OCI-LY7 (cell line): ENCODE measurements at regions not wholly inside any gene's neighbourhood (a gene's known extent, or its start where the extent isn't known, plus 50 kb on each side); places are given as distances from the start of the nearest gene placed in this dataset.

Experiments used
- BruUV-seq: library from RNA; stranded (reverse); fragments of 400-500 nt; replicated peaks from 2 replicates; lab custom pipeline; 2021; lab: Mats Ljungman, UMichigan
- CTCF ChIA-PET: fragments of 300-600 bp; sonication (Branson Sonifier 250); formaldehyde crosslinking; loops from one replicate; lab custom pipeline; 2022; ENCODE audit warnings: antibody characterized with exemption; ENCODE audit not compliant: unreplicated experiment; lab: Charles Lee
- POLR2A ChIA-PET: fragments of 300-600 bp; sonication (Branson Sonifier 250); formaldehyde crosslinking; loops from one replicate; lab custom pipeline; 2022; ENCODE audit warnings: antibody characterized with exemption; lab: Charles Lee
- DNase-seq: peaks from one replicate; pipeline ENCODE4 v3.0.0-alpha.2; 2015; ENCODE audit warnings: low spot score
- H2AFZ ChIP-seq: fragments of 200-600 bp; sonication (generic), shearing (Covaris generic); 2 replicates; pipeline ENCODE4 v1.6.1; 2014; ENCODE audit warnings: mild to moderate bottlenecking, antibody characterized with exemption, low read length, moderate library complexity
- H3K27ac ChIP-seq: fragments of 200-600 bp; sonication (generic); 2 replicates; pipeline ENCODE4 v1.5.1; 2014; ENCODE audit warnings: mixed run types, low read depth, mild to moderate bottlenecking, moderate library complexity, low read length, inconsistent platforms; ENCODE audit not compliant: poor library complexity, severe bottlenecking
- H3K36me3 ChIP-seq: fragments of 200-600 bp; sonication (generic); 2 replicates; pipeline ENCODE4 v1.6.1; 2014; ENCODE audit warnings: mild to moderate bottlenecking, antibody characterized with exemption, low read length, moderate library complexity, mixed read lengths; ENCODE audit not compliant: insufficient read depth
- H3K4me1 ChIP-seq: fragments of 200-600 bp; sonication (generic); 2 replicates; pipeline ENCODE4 v1.5.1; 2014; ENCODE audit warnings: mild to moderate bottlenecking, low read length; ENCODE audit not compliant: insufficient read depth, poor library complexity, severe bottlenecking
- H3K4me2 ChIP-seq: fragments of 200-600 bp; sonication (generic); 2 replicates; pipeline ENCODE4 v1.6.1; 2014; ENCODE audit warnings: mild to moderate bottlenecking, low read length
- H3K4me3 ChIP-seq: fragments of 200-600 bp; sonication (generic); 2 replicates; pipeline ENCODE4 v1.5.1; 2014; ENCODE audit warnings: mild to moderate bottlenecking, low read depth, low read length; ENCODE audit not compliant: poor library complexity, severe bottlenecking
- H3K79me2 ChIP-seq: fragments of 200-600 bp; sonication (generic); 2 replicates; pipeline ENCODE4 v1.6.1; 2016; ENCODE audit warnings: low read depth, mild to moderate bottlenecking, low read length, moderate library complexity, mixed read lengths; ENCODE audit not compliant: insufficient read depth
- H3K9me2 ChIP-seq: fragments of 200-600 bp; sonication (generic); 2 replicates; pipeline ENCODE4 v1.6.1; 2016; ENCODE audit warnings: mild to moderate bottlenecking, low read length, mixed read lengths; ENCODE audit not compliant: insufficient read depth
- H3K9me3 ChIP-seq: fragments of 200-600 bp; sonication (generic); 2 replicates; pipeline ENCODE4 v1.6.1; 2014; ENCODE audit warnings: mild to moderate bottlenecking, mixed run types, low read length, mixed read lengths
- H4K20me1 ChIP-seq: fragments of 200-600 bp; sonication (generic); 2 replicates; pipeline ENCODE4 v1.6.1; 2014; ENCODE audit warnings: mild to moderate bottlenecking, antibody characterized with exemption, low read length, moderate library complexity, mixed read lengths; ENCODE audit not compliant: insufficient read depth
- EZH2phosphoT487 ChIP-seq: fragments of 200-600 bp; sonication (generic); IDR thresholded peaks from 2 replicates; pipeline ENCODE4 v1.6.1; 2018; ENCODE audit warnings: low read depth, borderline replicate concordance, mild to moderate bottlenecking, mixed run types, antibody characterized with exemption, low read length, moderate library complexity, mixed read lengths
- intact Hi-C: fragments of 100-400 bp; cut with micrococcal nuclease; formaldehyde crosslinking; loops from one replicate; pipeline ENCODE4 v1.10.0; 2022; ENCODE audit not compliant: unreplicated experiment
- TF ChIP-seq, protein P1 (sequence below): fragments of 200-600 bp; sonication (generic); conservative IDR thresholded peaks from 2 replicates; pipeline ENCODE4 v1.5.1; 2014; ENCODE audit warnings: mild to moderate bottlenecking, antibody characterized with exemption, low read length, moderate library complexity, mixed read lengths

DNA sequence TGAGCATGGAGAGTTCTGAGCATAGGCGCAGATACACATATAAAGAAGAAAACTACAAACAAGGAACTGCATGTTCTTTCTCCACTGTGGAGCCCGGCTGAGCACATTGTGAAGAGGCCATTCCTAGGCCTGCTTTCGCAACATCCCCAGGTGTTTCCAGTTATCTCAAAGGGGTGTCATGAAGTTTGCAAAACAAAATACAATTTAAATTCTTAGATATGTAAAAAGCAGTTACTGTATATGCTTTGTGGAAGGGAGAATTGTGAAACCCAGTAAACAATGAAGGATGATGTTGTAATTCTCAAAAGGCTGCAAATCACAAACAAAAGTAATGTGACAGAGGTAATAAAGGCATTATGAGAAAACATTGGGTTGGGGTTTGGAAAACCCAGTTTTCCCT is 98.6 kb upstream of the ZNF644 start:
- BruUV-seq: no TSS peak
- Histone ChIP-seq H3K4me1 (no peaks in the 10 kb centered on the region), H3K9me3 (no peaks in the 10 kb centered on the region), H3K4me3 (no peak overlapping the region), H3K36me3 (no peaks in the 10 kb centered on the region), H3K9me2 (no peaks in the 10 kb centered on the region), H4K20me1 (no peaks in the 10 kb centered on the region), H3K27ac (no peak overlapping the region), H3K4me2 (no peak overlapping the region), H3K79me2 (no peaks in the 10 kb centered on the region), H2AFZ (no peak overlapping the region)
- intact Hi-C loops: no loop called here
- ChIA-PET CTCF (no interaction called here), POLR2A (no interaction called here)
- TF ChIP-seq, protein P1, sequence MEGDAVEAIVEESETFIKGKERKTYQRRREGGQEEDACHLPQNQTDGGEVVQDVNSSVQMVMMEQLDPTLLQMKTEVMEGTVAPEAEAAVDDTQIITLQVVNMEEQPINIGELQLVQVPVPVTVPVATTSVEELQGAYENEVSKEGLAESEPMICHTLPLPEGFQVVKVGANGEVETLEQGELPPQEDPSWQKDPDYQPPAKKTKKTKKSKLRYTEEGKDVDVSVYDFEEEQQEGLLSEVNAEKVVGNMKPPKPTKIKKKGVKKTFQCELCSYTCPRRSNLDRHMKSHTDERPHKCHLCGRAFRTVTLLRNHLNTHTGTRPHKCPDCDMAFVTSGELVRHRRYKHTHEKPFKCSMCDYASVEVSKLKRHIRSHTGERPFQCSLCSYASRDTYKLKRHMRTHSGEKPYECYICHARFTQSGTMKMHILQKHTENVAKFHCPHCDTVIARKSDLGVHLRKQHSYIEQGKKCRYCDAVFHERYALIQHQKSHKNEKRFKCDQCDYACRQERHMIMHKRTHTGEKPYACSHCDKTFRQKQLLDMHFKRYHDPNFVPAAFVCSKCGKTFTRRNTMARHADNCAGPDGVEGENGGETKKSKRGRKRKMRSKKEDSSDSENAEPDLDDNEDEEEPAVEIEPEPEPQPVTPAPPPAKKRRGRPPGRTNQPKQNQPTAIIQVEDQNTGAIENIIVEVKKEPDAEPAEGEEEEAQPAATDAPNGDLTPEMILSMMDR: no peak
- no peak for TF ChIP-seq EZH2phosphoT487
- DNase-seq: no peak

DNA sequence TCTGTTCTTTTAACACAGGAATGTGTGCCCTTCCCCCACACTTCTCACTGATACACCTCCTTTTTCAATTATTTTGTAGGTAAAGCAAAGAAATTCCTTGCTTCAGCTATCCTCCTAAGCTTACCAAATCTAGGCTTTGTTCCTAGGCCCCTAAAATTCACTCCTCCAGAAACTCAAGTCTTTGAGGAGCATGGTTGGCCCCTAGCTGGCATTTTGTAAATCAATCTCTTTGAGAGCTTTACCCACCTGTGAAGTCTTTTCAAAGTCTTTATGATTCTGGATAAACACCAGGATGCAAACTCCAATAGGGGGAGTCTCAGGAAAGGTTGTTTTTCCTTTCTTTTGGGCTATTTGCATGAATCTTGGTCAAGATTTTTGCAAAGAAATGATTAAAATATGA is 82.9 kb upstream of the ZNF644 start:
- H3K9me2 ChIP-seq: no peaks in the 10 kb centered on the region
- no peaks in the 10 kb centered on the region for H3K4me1 ChIP-seq
- intact Hi-C loops: no loop called here
- no peak for DNase-seq
- H4K20me1 ChIP-seq: no peaks in the 10 kb centered on the region
- no peaks in the 10 kb centered on the region for H3K36me3 ChIP-seq
- H3K9me3 ChIP-seq: no peaks in the 10 kb centered on the region
- no peak overlapping the region for H3K4me3 ChIP-seq
- POLR2A ChIA-PET: no interaction called here
- H3K79me2 ChIP-seq: no peaks in the 10 kb centered on the region
- H3K4me2 ChIP-seq: no peak overlapping the region
- no TSS peak for BruUV-seq
- no peak overlapping the region for H3K27ac ChIP-seq
- CTCF ChIA-PET: no interaction called here
- no peak overlapping the region for H2AFZ ChIP-seq
- TF ChIP-seq, protein P1: no peak
- no peak for TF ChIP-seq EZH2phosphoT487

DNA sequence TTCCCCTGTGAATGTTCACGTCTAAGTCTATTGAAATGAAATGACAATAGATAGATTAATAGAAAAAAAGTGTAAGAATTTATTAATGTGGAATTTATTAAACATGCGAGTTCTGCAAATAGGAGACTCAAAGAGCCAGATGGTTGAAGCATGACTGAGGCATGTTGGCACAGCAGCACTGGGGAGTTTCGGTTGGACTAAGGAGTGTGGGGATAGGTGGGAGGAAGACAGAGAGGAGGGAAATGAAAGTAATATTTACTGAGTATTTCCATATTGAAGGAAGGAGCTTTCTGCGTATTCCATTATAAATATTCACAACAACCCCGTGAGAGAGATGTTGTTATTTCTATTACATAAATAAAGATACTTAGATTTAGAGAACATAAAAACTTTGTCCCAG is 79.5 kb upstream of the ZNF644 start:
- TF ChIP-seq, protein P1: no peak
- TF ChIP-seq EZH2phosphoT487: no peak
- no TSS peak for BruUV-seq
- DNase-seq: no peak
- H4K20me1 ChIP-seq: no peaks in the 10 kb centered on the region
- H3K9me2 ChIP-seq: no peaks in the 10 kb centered on the region
- H3K27ac ChIP-seq: no peak overlapping the region
- intact Hi-C loops: no loop called here
- no peak overlapping the region for H3K4me2 ChIP-seq
- H3K36me3 ChIP-seq: no peaks in the 10 kb centered on the region
- POLR2A ChIA-PET: interaction anchor here (0.9 kb wide), 1 partner anchor 15 kb away, joined by 3 read pairs; no protein-coding TSS in a partner anchor
- no peaks in the 10 kb centered on the region for H3K4me1 ChIP-seq
- H3K4me3 ChIP-seq: no peak overlapping the region
- H3K79me2 ChIP-seq: no peaks in the 10 kb centered on the region
- H3K9me3 ChIP-seq: no peaks in the 10 kb centered on the region
- H2AFZ ChIP-seq: no peak overlapping the region
- CTCF ChIA-PET: no interaction called here
